GM10248 (cell line): ENCODE measurements at regions not wholly inside any gene's neighbourhood (a gene's known extent, or its start where the extent isn't known, plus 50 kb on each side); places are given as distances from the start of the nearest gene placed in this dataset.

Source experiments
- CTCF ChIA-PET: fragments of 300-600 bp; sonication (Branson Sonifier 250); formaldehyde crosslinking; extraction: SDS; loops from one replicate; lab custom pipeline; 2021; ENCODE audit warnings: antibody characterized with exemption; lab: Yijun Ruan, JAX
- POLR2A ChIA-PET: fragments of 350-650 bp; sonication (Branson Sonifier 250); formaldehyde crosslinking; extraction: SDS; loops from one replicate; lab custom pipeline; 2020; ENCODE audit warnings: antibody characterized with exemption; lab: Yijun Ruan, JAX
- DNase-seq: peaks from one replicate; pipeline ENCODE4 v3.0.0; 2012; ENCODE audit errors: extremely low spot score
- TF ChIP-seq, protein P1 (sequence below): IDR thresholded peaks from 2 replicates; pipeline ENCODE4 v1.5.1; 2012; ENCODE audit warnings: mild to moderate bottlenecking, low read depth; ENCODE audit errors: extremely low read depth, missing control alignments, control extremely low read depth

GRCh38 chr5:104361932-104362331, 799.3 kb upstream of the NUDT12 start:
- TF ChIP-seq, protein P1, sequence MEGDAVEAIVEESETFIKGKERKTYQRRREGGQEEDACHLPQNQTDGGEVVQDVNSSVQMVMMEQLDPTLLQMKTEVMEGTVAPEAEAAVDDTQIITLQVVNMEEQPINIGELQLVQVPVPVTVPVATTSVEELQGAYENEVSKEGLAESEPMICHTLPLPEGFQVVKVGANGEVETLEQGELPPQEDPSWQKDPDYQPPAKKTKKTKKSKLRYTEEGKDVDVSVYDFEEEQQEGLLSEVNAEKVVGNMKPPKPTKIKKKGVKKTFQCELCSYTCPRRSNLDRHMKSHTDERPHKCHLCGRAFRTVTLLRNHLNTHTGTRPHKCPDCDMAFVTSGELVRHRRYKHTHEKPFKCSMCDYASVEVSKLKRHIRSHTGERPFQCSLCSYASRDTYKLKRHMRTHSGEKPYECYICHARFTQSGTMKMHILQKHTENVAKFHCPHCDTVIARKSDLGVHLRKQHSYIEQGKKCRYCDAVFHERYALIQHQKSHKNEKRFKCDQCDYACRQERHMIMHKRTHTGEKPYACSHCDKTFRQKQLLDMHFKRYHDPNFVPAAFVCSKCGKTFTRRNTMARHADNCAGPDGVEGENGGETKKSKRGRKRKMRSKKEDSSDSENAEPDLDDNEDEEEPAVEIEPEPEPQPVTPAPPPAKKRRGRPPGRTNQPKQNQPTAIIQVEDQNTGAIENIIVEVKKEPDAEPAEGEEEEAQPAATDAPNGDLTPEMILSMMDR: no peak
- POLR2A ChIA-PET: no interaction called here
- no peak for DNase-seq
- CTCF ChIA-PET: no interaction called here

DNA sequence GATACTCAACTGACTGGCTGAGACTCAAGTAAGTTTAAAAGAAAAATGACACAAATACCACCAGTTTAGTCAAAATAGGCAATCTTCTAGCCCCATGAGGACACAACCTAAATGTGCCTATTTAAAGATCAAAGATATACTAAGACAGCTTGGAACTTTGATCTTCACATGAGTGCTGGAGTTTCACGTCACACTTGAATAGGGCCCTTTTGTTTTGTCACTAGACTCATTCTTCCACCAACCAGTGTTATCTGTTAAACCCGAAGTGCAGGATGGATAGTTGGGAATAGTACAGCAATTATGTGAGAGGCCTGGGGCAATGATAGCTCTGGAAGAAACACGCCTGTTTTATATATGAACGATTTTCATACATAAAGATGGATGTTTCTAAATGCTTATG, 792.8 kb upstream of the NUDT12 start:
- no peak for DNase-seq
- ChIA-PET CTCF (no interaction called here), POLR2A (no interaction called here)
- TF ChIP-seq, protein P1: no peak

GRCh38 chr5:104353371-104353770, 790.8 kb upstream of the NUDT12 start:
- ChIA-PET CTCF (interaction anchor here (1.3 kb wide), 1 partner anchor 12 kb away, joined by 3 read pairs; no protein-coding TSS in a partner anchor), POLR2A (no interaction called here)
- DNase-seq: no peak
- TF ChIP-seq, protein P1: no peak

- POLR2A ChIA-PET: no interaction called here
- TF ChIP-seq, protein P1: no peak
- CTCF ChIA-PET: interaction anchor here (1.3 kb wide), 1 partner anchor 13 kb away, joined by 3 read pairs; no protein-coding TSS in a partner anchor
- no peak for DNase-seq
These were observed 790.4 kb upstream of the NUDT12 start for GRCh38 chr5:104352954-104353353.

- DNase-seq: no peak
- POLR2A ChIA-PET: no interaction called here
- TF ChIP-seq, protein P1: peak; percentile 33
- CTCF ChIA-PET: interaction anchor here (1.0 to 1.4 kb wide), 2 partner anchors 9 to 66 kb away, joined by 3 to 7 read pairs; no protein-coding TSS in a partner anchor
These were observed 784.6 kb upstream of the NUDT12 start for GRCh38 chr5:104347119-104347708.

DNA sequence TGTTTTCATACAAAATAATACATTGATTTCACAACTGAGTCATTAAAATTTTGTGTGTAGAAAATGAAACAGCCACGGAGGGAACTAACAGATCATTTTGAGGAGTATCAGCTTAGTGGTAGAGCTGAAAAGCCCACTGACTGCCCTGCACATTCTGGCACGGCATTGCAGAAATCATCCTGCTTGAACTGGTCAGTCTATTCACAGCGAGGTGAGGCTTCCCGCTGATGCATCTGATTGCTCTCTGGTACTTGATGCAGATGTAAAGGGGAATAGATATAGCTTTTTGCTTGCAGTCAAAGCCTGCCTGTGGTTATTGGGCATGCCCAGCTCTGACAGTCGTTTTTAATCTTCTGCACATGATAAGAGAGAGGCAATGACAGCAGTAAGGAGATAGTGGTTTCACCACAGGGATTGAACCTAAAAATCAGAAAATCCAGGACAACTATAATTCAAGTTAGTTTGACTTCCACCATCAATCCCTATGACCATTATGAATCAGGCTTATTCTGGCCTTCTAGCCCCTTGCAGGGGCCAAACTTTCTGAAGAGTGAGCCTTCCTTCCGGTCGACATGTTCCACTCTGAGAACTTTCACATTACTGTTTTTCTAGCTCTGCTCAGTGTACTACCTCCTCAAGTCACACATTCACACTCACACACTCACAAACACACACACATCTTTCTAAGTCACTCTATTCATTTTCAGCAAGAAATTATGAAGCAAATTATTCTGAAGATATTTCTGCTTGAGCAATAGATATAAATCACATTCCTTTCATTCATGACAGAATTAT, 782.8 kb upstream of the NUDT12 start:
- ChIA-PET CTCF (no interaction called here), POLR2A (no interaction called here)
- no peak for DNase-seq
- TF ChIP-seq, protein P1: no peak
